HCT116 (cell line): ENCODE measurements at regions not wholly inside any gene's neighbourhood (a gene's known extent, or its start where the extent isn't known, plus 50 kb on each side); places are given as distances from the start of the nearest gene placed in this dataset.
A peak's percentile ranks its signal among the peaks of the same experiment; 100 is the strongest.

ENCODE experiments used
- ATAC-seq: fragments of 200-7000 bp; cut with Tn5 transposase; 2 replicates; pipeline ENCODE4 v1.9.1; 2020; ENCODE audit warnings: mild to moderate bottlenecking, moderate library complexity
- BruUV-seq: library from RNA; stranded (reverse); fragments of 400-500 nt; replicated peaks from 2 replicates; lab custom pipeline; 2021; lab: Mats Ljungman, UMichigan
- CTCF ChIA-PET: fragments of 300-600 bp; sonication (Branson Sonifier 250); formaldehyde crosslinking; loops from one replicate; lab custom pipeline; 2021; ENCODE audit warnings: antibody characterized with exemption; lab: Charles Lee
- POLR2A ChIA-PET: fragments of 300-600, 350-600 bp; sonication (Branson Sonifier 250); formaldehyde crosslinking; loops from one replicate; lab custom pipeline; 2021; ENCODE audit warnings: antibody characterized with exemption; lab: Charles Lee
- RAD21 ChIA-PET, 2 experiments: fragments of 300-600 bp; sonication (Branson Sonifier 250); formaldehyde crosslinking; loops; one replicate each; lab custom pipeline; 2023; ENCODE audit warnings: low total read pairs in 2 of 2; ENCODE audit not compliant: uncharacterized antibody in 2 of 2, unreplicated experiment in 2 of 2, low non-redundant PET in 1 of 2; lab: Charles Lee
- DNase-seq: peaks from one replicate; pipeline ENCODE4 v3.0.0-alpha.2; 2010; ENCODE audit warnings: low read depth, low spot score
- H2AFZ ChIP-seq: fragments of 200-600 bp; shearing (Covaris generic), sonication (generic); 2 replicates; pipeline ENCODE4 v1.6.1; 2017; ENCODE audit warnings: low read depth, mixed run types, mixed read lengths, antibody characterized with exemption, low read length; ENCODE audit not compliant: poor library complexity, severe bottlenecking
- H3K27ac ChIP-seq: 2 replicates; pipeline ENCODE4 v1.5.1; 2012; ENCODE audit warnings: low read depth, low read length
- H3K27me3 ChIP-seq: fragments of 200-600 bp; sonication (generic); 2 replicates; pipeline ENCODE4 v1.6.1; 2016; ENCODE audit warnings: mixed run types, low read length, mixed read lengths; ENCODE audit not compliant: insufficient read depth
- H3K36me3 ChIP-seq, 2 experiments: fragments of 200-500 bp in 1 of 2; fragments of 200-600 bp in 1 of 2; sonication (Bioruptor generic) in 1 of 2; sonication (generic) in 1 of 2; 2 replicates each; pipeline versions ENCODE4 v1.5.1 to v1.6.1; 2014 to 2016; ENCODE audit warnings: low read length in 2 of 2, inconsistent platforms in 1 of 2, mixed read lengths in 1 of 2, mixed run types in 1 of 2; ENCODE audit not compliant: insufficient read depth in 2 of 2, control insufficient read depth in 1 of 2
- H3K4me1 ChIP-seq, 2 experiments: fragments of 200-600 bp in 1 of 2; sonication (generic) in 1 of 2; 2 replicates each; pipeline versions ENCODE4 v1.5.1 to v1.6.1; 2012 to 2017; ENCODE audit warnings: low read length in 2 of 2, inconsistent platforms in 1 of 2, mild to moderate bottlenecking in 1 of 2, mixed read lengths in 1 of 2, mixed run types in 1 of 2, moderate library complexity in 1 of 2; ENCODE audit not compliant: insufficient read depth in 2 of 2, control insufficient read depth in 1 of 2
- H3K4me2 ChIP-seq: fragments of 200-600 bp; sonication (generic); 2 replicates; pipeline ENCODE4 v1.6.1; 2017; ENCODE audit warnings: mixed run types, low read length, mixed read lengths
- H3K4me3 ChIP-seq, 2 experiments: fragments of 200-600 bp in 1 of 2; sonication (generic) in 1 of 2; replicated peaks in 1 of 2; 2 replicates each; pipeline ENCODE4 v1.5.1; 2011 to 2016; ENCODE audit warnings: low read length in 2 of 2, control low read depth in 1 of 2, low read depth in 1 of 2, mild to moderate bottlenecking in 1 of 2, mixed read lengths in 1 of 2, mixed run types in 1 of 2
- H3K79me2 ChIP-seq: fragments of 200-600 bp; sonication (generic); 2 replicates; pipeline ENCODE4 v1.6.1; 2017; ENCODE audit warnings: mild to moderate bottlenecking, mixed run types, low read length, moderate library complexity, mixed read lengths; ENCODE audit not compliant: insufficient read depth
- H3K9ac ChIP-seq: fragments of 200-600 bp; sonication (generic); 2 replicates; pipeline ENCODE4 v1.6.1; 2016; ENCODE audit warnings: low read length, mixed read lengths
- H3K9me2 ChIP-seq: fragments of 200-600 bp; sonication (generic), shearing (Covaris generic); 2 replicates; pipeline ENCODE4 v1.6.1; 2017; ENCODE audit warnings: mixed run types, mild to moderate bottlenecking, moderate library complexity; ENCODE audit not compliant: insufficient read depth
- H3K9me3 ChIP-seq, 2 experiments: fragments of 200-500 bp in 1 of 2; fragments of 200-600 bp in 1 of 2; sonication (Bioruptor generic) in 1 of 2; sonication (generic) in 1 of 2; 2 replicates each; pipeline ENCODE4 v1.6.1; 2014 to 2017; ENCODE audit warnings: low read length in 2 of 2, mixed read lengths in 2 of 2, inconsistent platforms in 1 of 2, low read depth in 1 of 2, mild to moderate bottlenecking in 1 of 2, mixed run types in 1 of 2, moderate library complexity in 1 of 2; ENCODE audit not compliant: control insufficient read depth in 1 of 2, insufficient read depth in 1 of 2
- H4K20me1 ChIP-seq: fragments of 200-600 bp; sonication (generic), shearing (Covaris generic); 2 replicates; pipeline ENCODE4 v1.6.1; 2017; ENCODE audit warnings: mixed run types, mild to moderate bottlenecking, moderate library complexity; ENCODE audit not compliant: insufficient read depth
- CBX3 ChIP-seq: IDR thresholded peaks from 2 replicates; pipeline ENCODE4 v1.6.1; 2012; ENCODE audit warnings: low read depth
- CEBPB ChIP-seq: IDR thresholded peaks from 2 replicates; pipeline ENCODE4 v1.6.1; 2012; ENCODE audit warnings: low read depth
- EGR1 ChIP-seq: IDR thresholded peaks from 2 replicates; pipeline ENCODE4 v1.6.1; 2012; ENCODE audit warnings: low read depth
- ELF1 ChIP-seq: IDR thresholded peaks from 2 replicates; pipeline ENCODE4 v1.6.1; 2012; ENCODE audit warnings: low read depth, borderline replicate concordance
- EZH2phosphoT487 ChIP-seq: fragments of 200-600 bp; IDR thresholded peaks from 2 replicates; pipeline ENCODE4 v1.6.1; 2018; ENCODE audit warnings: antibody characterized with exemption, borderline replicate concordance
- FOSL1 ChIP-seq: IDR thresholded peaks from 2 replicates; pipeline ENCODE4 v1.6.1; 2012; ENCODE audit warnings: low read depth
- MAX ChIP-seq: IDR thresholded peaks from 2 replicates; pipeline ENCODE4 v1.6.1; 2012
- SP1 ChIP-seq: IDR thresholded peaks from 2 replicates; pipeline ENCODE4 v1.6.1; 2012; ENCODE audit warnings: low read depth
- SRF ChIP-seq: IDR thresholded peaks from 2 replicates; pipeline ENCODE4 v1.6.1; 2012; ENCODE audit warnings: low read depth
- YY1 ChIP-seq: IDR thresholded peaks from 2 replicates; pipeline ENCODE4 v1.6.1; 2011; ENCODE audit warnings: low read length, low read depth, moderate library complexity, mild to moderate bottlenecking; ENCODE audit not compliant: insufficient replicate concordance; ENCODE audit errors: extremely low read depth
- ZFX ChIP-seq: fragments of 450-650 bp; IDR thresholded peaks from 2 replicates; pipeline ENCODE4 v1.6.1; 2017
- ZNF274 ChIP-seq: fragments of 200-500 bp; sonication (Bioruptor generic); IDR thresholded peaks from 2 replicates; pipeline ENCODE4 v1.6.1; 2014; ENCODE audit warnings: mild to moderate bottlenecking, low read depth, low read length, inconsistent platforms
- intact Hi-C: fragments of 100-400 bp; cut with micrococcal nuclease; formaldehyde crosslinking; loops from 2 replicates; pipeline ENCODE4 v1.10.0; 2022
- TF ChIP-seq, protein P1 (sequence below): IDR thresholded peaks from 2 replicates; pipeline ENCODE4 v1.6.1; 2012; ENCODE audit warnings: low read depth

GRCh38 chr6:74932232-74932888 lies 273.5 kb downstream of the COL12A1 start:
- ChIA-PET RAD21 (no interaction called here), CTCF (interaction anchor here (0.9 kb wide), 1 partner anchor 7 kb away, joined by 3 read pairs; no protein-coding TSS in a partner anchor)
- Histone ChIP-seq H3K9me2 (no peaks in the 10 kb centered on the region), H3K4me2 (no peak overlapping the region), H3K9me3 (no peaks in the 10 kb centered on the region)
- intact Hi-C loops = no loop called here
- ATAC-seq (no peak), DNase-seq (no peak)
- TF ChIP-seq, protein P1, sequence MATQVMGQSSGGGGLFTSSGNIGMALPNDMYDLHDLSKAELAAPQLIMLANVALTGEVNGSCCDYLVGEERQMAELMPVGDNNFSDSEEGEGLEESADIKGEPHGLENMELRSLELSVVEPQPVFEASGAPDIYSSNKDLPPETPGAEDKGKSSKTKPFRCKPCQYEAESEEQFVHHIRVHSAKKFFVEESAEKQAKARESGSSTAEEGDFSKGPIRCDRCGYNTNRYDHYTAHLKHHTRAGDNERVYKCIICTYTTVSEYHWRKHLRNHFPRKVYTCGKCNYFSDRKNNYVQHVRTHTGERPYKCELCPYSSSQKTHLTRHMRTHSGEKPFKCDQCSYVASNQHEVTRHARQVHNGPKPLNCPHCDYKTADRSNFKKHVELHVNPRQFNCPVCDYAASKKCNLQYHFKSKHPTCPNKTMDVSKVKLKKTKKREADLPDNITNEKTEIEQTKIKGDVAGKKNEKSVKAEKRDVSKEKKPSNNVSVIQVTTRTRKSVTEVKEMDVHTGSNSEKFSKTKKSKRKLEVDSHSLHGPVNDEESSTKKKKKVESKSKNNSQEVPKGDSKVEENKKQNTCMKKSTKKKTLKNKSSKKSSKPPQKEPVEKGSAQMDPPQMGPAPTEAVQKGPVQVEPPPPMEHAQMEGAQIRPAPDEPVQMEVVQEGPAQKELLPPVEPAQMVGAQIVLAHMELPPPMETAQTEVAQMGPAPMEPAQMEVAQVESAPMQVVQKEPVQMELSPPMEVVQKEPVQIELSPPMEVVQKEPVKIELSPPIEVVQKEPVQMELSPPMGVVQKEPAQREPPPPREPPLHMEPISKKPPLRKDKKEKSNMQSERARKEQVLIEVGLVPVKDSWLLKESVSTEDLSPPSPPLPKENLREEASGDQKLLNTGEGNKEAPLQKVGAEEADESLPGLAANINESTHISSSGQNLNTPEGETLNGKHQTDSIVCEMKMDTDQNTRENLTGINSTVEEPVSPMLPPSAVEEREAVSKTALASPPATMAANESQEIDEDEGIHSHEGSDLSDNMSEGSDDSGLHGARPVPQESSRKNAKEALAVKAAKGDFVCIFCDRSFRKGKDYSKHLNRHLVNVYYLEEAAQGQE = no peak
- TF ChIP-seq ELF1 (no peak), SP1 (no peak), YY1 (no peak), FOSL1 (no peak), ZNF274 (no peak), CEBPB (no peak), EZH2phosphoT487 (no peak), MAX (no peak), SRF (no peak), ZFX (no peak), EGR1 (no peak), CBX3 (no peak)
- TF ChIP-seq, all 23 proteins: peak for 0
- no TSS peak for BruUV-seq
- H3K79me2 ChIP-seq = no peaks in the 10 kb centered on the region
- no peak overlapping the region for H3K9ac ChIP-seq
- no peaks in the 10 kb centered on the region for H4K20me1 ChIP-seq
- POLR2A ChIA-PET = no interaction called here
- H3K4me3 ChIP-seq = no peak overlapping the region
- peaks cover 3 to 6% of the 10 kb centered on the region in 2 experiments; a peak in 1 of 4 replicates for H3K4me1 ChIP-seq
- no peaks in the 10 kb centered on the region for H3K36me3 ChIP-seq
- H2AFZ ChIP-seq = peak overlapping the region; percentile 34
- no peak overlapping the region for H3K27ac ChIP-seq
- no peaks in the 10 kb centered on the region for H3K27me3 ChIP-seq
